ENCODE measurements at regions not wholly inside any gene's neighbourhood (a gene's known extent, or its start where the extent isn't known, plus 50 kb on each side); places are given as distances from the start of the nearest gene placed in this dataset.

- TF ChIP-seq ATF3 (IDR thresholded peaks at IDR 0.05) (no peak), ATF3 (CRISPR knock-in tag; conservative IDR thresholded peaks at IDR 0.05) (no peak), PHF8 (IDR thresholded peaks at IDR 0.05; ENCODE audit: borderline replicate concordance, low read length) (no peak), ZC3H11A (IDR thresholded peaks at IDR 0.05; ENCODE audit: low read depth, low read length) (no peak), CC2D1A (IDR thresholded peaks at IDR 0.05) (no peak), BRF1 (IDR thresholded peaks at IDR 0.05; ENCODE audit: borderline replicate concordance, extremely low read depth, insufficient read length) (no peak)
Measured at GRCh38 chr15:53305101-53305500, 454.4 kb downstream of the WDR72 start (continued).

GRCh38 chr15:53297828-53298227 is 461.6 kb downstream of the WDR72 start:
- H3K4me2 ChIP-seq (ENCODE audit: insufficient read depth, low read length): no peak overlapping the region
- POLR2A ChIA-PET: no interaction called here
- 2% methylated on average over 4 of the region's 4 CpGs for WGBS (ENCODE audit: insufficient coverage, low coverage, missing lambda C conversion rate)

More at GRCh38 chr15:53297828-53298227, 461.6 kb downstream of the WDR72 start:
- no peaks in the 10 kb centered on the region for H3K9me3 ChIP-seq (replicated peaks; ENCODE audit: control insufficient read depth, insufficient read depth, low read depth, low read length)
- no peaks in the 10 kb centered on the region for H3K36me3 ChIP-seq (ENCODE audit: control insufficient read depth, insufficient read depth, low read length)
- FAIRE-seq (no peak), DNase-seq (ENCODE audit: extremely low read depth in 1 of 4, low spot score in 3 of 4) (no peak), ATAC-seq (no peak)
- intact Hi-C loops (cut with micrococcal nuclease) (no loop called here), in situ Hi-C loops (cut with MboI) (no loop called here)
- H3K4me3 ChIP-seq: no peak overlapping the region
- no peaks in the 10 kb centered on the region for H3K79me2 ChIP-seq (ENCODE audit: control insufficient read depth, insufficient read depth, low read length)
- TF ChIP-seq CCNT2 (IDR thresholded peaks at IDR 0.05; ENCODE audit: borderline replicate concordance, extremely low read depth, insufficient read length, low read depth, low read length) (no peak), MEIS2 (IDR thresholded peaks at IDR 0.05; ENCODE audit: partially characterized antibody) (no peak), ZBED1 (IDR thresholded peaks at IDR 0.05) (no peak)
- no peaks in the 10 kb centered on the region for H3K9me1 ChIP-seq (ENCODE audit: control insufficient read depth, insufficient read depth, low read length)
- H4K20me1 ChIP-seq (replicated peaks; ENCODE audit: control insufficient read depth, insufficient read depth, low read length): no peaks in the 10 kb centered on the region
- no peaks in the 10 kb centered on the region for H3K4me1 ChIP-seq (replicated peaks in 1 of 2; ENCODE audit: control insufficient read depth in 2 of 2, insufficient read depth in 2 of 2, low read length in 2 of 2)
- no peak overlapping the region for H3K27ac ChIP-seq (ENCODE audit: extremely low read depth, low read depth, low read length)
- H3K9ac ChIP-seq (ENCODE audit: insufficient read depth in 1 of 2, low read depth in 2 of 2, low read length in 2 of 2): no peak overlapping the region
- CTCF ChIA-PET (ENCODE audit: low intra/inter-chr PET ratio): no interaction called here
- H3K27me3 ChIP-seq (ENCODE audit: control insufficient read depth in 2 of 2, insufficient read depth in 2 of 2, low read length in 2 of 2): no peaks in the 10 kb centered on the region
- BruUV-seq (replicated peaks): no TSS peak
- H2AFZ ChIP-seq (ENCODE audit: low read depth, low read length): no peak overlapping the region
